Peyer's patch (tissue), 4 donors: ENCODE measurements at regions not wholly inside any gene's neighbourhood (a gene's known extent, or its start where the extent isn't known, plus 50 kb on each side); places are given as distances from the start of the nearest gene placed in this dataset.
A peak's percentile ranks its signal among the peaks of the same experiment; 100 is the strongest.
"Not testable (repeated sequence)": the region's sequence is repeated elsewhere in the genome, so short reads cannot be mapped to it uniquely, and the experiment has no call there.

Experiments used
- DNase-seq, 3 donors: peaks; one replicate each; pipeline ENCODE4 v3.0.0-alpha.2; 2017 to 2019
- H3K27ac ChIP-seq, 4 donors: fragments of 200-600 bp; sonication (generic); one replicate each; pipeline ENCODE4 v1.5.1; 2016 to 2019
- H3K27me3 ChIP-seq, 2 donors: fragments of 200-600 bp; sonication (generic); one replicate each; pipeline ENCODE4 v1.5.1; 2019
- H3K36me3 ChIP-seq, 3 donors: fragments of 200-600 bp; sonication (generic); one replicate each; pipeline ENCODE4 v1.5.1; 2016 to 2019
- H3K4me1 ChIP-seq, 4 donors: fragments of 200-600 bp; sonication (generic); one replicate each; pipeline ENCODE4 v1.5.1; 2016 to 2019
- H3K4me3 ChIP-seq, 4 donors: fragments of 200-600 bp; sonication (generic); 1 replicate in 3 of 4; 2 replicates in 1 of 4; pipeline ENCODE4 v1.5.1; 2016 to 2019; ENCODE audit warnings: mild to moderate bottlenecking in 1 of 4
- H3K9me3 ChIP-seq, 4 donors: fragments of 200-600 bp; sonication (generic); one replicate each; pipeline ENCODE4 v1.5.1; 2016 to 2019; ENCODE audit warnings: mild to moderate bottlenecking in 1 of 4

- H3K27me3 ChIP-seq, H3K9me3 ChIP-seq, DNase-seq, H3K36me3 ChIP-seq, H3K27ac ChIP-seq, H3K4me1 ChIP-seq, H3K4me3 ChIP-seq: not testable (repeated sequence)
These were observed 123.2 kb upstream of the KRTAP5-11 start for GRCh38 chr11:71705738-71706432.

- H3K27me3 ChIP-seq, H3K4me1 ChIP-seq, H3K9me3 ChIP-seq, H3K4me3 ChIP-seq, H3K36me3 ChIP-seq, DNase-seq, H3K27ac ChIP-seq: not testable (repeated sequence)
These were observed 124.4 kb upstream of the KRTAP5-11 start for GRCh38 chr11:71707083-71707482.

DNA sequence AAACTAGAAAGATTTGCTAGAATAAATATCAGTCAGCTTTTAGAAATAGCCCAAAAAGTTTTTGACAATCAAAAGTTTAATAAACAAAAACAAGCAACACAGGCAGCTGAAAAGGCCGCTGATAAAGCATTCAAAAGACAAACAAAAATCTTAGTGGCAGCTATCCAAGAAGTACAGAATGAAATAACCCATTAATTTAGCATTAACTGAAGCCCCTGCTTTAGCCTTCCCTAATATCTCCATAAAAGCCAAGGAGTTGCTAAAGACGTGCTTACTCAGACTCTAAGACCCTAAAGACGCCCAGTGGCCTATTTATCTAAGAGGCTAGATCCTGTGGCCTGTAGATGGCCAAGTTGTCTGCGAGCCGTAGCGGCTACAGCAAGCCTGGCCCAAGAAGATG, 123.5 kb upstream of the DEFB108B start:
- H3K27me3 ChIP-seq, DNase-seq, H3K4me1 ChIP-seq, H3K36me3 ChIP-seq, H3K9me3 ChIP-seq: not testable (repeated sequence)
- H3K27ac ChIP-seq: peak overlapping the region in 2 of 4 donors; percentile 70 to 75
- peak overlapping the region in 1 of 4 donors; percentile 31 for H3K4me3 ChIP-seq

GRCh38 chr11:71710171-71710671, 122.8 kb upstream of the DEFB108B start:
- peak; percentile 17 to 75 (median 51) for DNase-seq
- H3K9me3 ChIP-seq, H3K27me3 ChIP-seq, H3K4me1 ChIP-seq, H3K36me3 ChIP-seq: not testable (repeated sequence)
- H3K27ac ChIP-seq: peak overlapping the region in 3 of 4 donors; percentile 57 to 75 (median 70)
- peak overlapping the region in 3 of 4 donors; percentile 12 to 36 (median 31) for H3K4me3 ChIP-seq

- Histone ChIP-seq H3K4me3 (peak overlapping the region in 3 of 4 donors; percentile 12 to 36 (median 31)), H3K27ac (peak overlapping the region in 3 of 4 donors; percentile 57 to 75 (median 70))
- H3K27me3 ChIP-seq, H3K9me3 ChIP-seq, H3K4me1 ChIP-seq, H3K36me3 ChIP-seq: not testable (repeated sequence)
- DNase-seq: peak in 1 of 3 donors; percentile 54
These were observed 122.2 kb upstream of the DEFB108B start for GRCh38 chr11:71710701-71711385.

DNA sequence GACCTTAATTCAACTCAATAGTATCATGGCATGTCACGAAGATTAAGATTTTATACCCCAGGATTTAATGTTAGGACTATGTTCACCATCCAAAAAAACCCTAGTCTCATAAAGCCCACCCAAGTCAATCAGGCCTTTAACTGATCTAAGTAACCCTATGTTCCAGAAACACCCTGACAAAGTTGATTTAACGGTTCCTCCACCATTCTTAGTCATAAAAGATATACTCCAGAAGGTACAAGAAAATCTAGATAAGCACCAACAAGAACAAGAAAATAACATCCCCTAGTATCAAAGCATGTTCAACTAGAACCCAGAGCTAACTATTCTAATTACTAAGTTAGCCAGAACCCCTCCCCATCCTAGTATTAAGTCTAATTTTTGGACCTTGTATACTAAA, 120.7 kb upstream of the DEFB108B start:
- H3K36me3 ChIP-seq, DNase-seq, H3K27ac ChIP-seq, H3K9me3 ChIP-seq, H3K27me3 ChIP-seq, H3K4me3 ChIP-seq, H3K4me1 ChIP-seq: not testable (repeated sequence)

DNA sequence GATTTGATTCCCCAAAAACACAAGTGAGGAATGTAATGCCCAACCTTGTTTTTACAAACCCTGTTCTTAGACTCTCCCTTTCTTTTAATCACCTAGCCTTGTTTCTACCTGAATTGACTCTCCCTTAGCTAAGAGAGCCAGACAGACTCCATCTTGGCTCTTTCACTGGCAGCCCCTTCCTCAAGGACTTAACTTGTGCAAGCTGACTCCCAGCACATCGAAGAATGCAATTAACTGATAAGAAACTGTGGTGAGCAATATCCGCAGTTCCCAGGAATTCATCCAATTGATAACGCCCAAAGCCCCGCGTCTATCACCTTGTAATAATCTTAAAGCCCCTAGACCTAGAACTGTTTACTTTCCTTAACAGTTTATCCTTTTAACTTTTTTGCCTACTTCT, 120.2 kb upstream of the DEFB108B start:
- not testable (repeated sequence) for H3K4me1 ChIP-seq, DNase-seq, H3K27me3 ChIP-seq, H3K4me3 ChIP-seq, H3K36me3 ChIP-seq, H3K9me3 ChIP-seq, H3K27ac ChIP-seq

DNA sequence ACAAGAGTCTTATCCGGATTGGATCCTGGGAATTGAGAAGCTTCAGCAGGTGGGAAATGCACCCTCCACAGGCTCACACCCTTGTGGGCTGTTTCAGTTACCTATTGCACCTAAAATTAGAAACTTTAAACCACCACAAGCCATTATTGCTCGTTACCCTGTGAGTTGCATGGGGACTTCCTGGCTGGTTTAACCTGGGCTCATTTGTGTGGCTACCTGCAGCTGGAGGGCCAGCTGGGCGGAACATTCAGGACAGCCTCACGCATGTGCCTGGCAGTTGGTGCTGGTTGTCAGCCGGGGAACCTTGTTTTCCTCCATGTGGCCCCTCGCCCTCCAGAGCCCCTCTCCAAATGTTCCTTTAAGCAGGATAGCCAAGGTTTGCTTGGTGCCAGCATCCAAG, 118.5 kb upstream of the DEFB108B start:
- not testable (repeated sequence) for DNase-seq, H3K27ac ChIP-seq, H3K36me3 ChIP-seq, H3K27me3 ChIP-seq, H3K4me3 ChIP-seq, H3K4me1 ChIP-seq, H3K9me3 ChIP-seq

DNA sequence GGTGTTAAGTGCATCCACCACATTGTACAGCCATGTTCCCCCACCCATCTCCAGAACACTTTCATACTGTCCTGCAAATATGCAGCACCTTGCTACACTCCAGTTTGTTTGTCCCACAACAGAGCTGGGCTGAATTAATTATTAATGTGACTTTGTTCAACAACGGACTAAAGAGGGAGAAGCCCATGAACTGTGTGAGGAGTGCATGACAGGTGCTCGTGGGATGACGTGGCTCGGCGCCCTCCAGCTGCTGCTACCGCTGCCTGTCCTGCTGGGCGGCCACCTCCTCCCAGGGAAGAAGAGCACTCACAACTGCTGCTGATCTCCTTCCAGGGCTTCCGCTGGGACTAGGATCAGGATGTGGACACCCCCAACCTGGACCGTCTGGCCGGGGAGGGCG, 111.2 kb upstream of the DEFB108B start:
- not testable (repeated sequence) for H3K27ac ChIP-seq, DNase-seq, H3K36me3 ChIP-seq, H3K4me1 ChIP-seq, H3K9me3 ChIP-seq, H3K27me3 ChIP-seq, H3K4me3 ChIP-seq

DNA sequence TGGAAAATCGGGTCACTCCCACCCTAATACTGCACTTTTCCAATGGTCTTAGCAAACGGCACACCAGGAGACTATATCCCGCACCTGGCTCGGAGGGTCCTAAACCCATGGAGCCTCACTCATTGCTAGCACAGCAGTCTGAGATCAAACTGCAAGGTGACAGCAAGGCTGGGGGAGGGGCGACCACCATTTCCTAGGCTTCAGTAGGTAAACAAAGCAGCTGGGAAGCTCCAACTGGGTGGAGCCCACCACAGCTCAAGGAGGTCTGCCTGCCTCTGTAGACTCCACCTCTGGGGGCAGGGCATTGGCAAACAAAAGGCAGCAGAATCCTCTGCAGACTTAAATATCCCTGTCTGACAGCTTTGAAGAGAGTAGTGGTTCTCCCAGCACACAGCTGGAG, 109.0 kb upstream of the DEFB108B start:
- not testable (repeated sequence) for H3K4me1 ChIP-seq, H3K27ac ChIP-seq, H3K36me3 ChIP-seq, H3K9me3 ChIP-seq, H3K4me3 ChIP-seq, H3K27me3 ChIP-seq, DNase-seq

- not testable (repeated sequence) for H3K27ac ChIP-seq, H3K4me1 ChIP-seq
These were observed 102.3 kb upstream of the DEFB108B start for GRCh38 chr11:71730748-71731147.

More at GRCh38 chr11:71730748-71731147, 102.3 kb upstream of the DEFB108B start:
- not testable (repeated sequence) for H3K9me3 ChIP-seq, H3K4me3 ChIP-seq, H3K36me3 ChIP-seq, H3K27me3 ChIP-seq, DNase-seq
